ENCODE measurements at regions not wholly inside any gene's neighbourhood (a gene's known extent, or its start where the extent isn't known, plus 50 kb on each side); places are given as distances from the start of the nearest gene placed in this dataset.

DNA sequence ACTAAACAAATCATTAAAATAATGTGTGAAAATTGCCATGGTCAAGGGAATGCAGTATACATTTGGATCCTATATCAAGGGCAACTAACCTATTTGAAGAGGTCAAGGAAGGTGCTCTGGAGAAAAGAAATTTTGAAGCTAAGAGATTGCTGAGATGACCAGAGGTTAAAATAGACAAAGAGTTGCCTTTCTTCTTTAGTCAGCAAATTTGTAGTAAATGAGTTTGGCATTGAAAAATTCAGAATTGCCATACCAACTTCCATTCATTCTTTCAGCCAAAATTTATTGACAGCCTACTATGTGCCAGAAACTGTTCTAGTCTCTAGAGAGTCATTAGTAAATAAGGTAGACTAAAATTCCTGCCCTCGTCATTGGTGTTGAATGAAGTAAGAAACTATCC lies 396.2 kb downstream of the BCL11A start:
- no peak overlapping the region for H3K9ac ChIP-seq (ENCODE audit: extremely low read depth, low read length, poor library complexity, severe bottlenecking)
- peaks cover 17% of the 10 kb centered on the region for H3K27me3 Mint-ChIP-seq (ENCODE audit: insufficient read depth)
- no peak for DNase-seq
- H3K27ac Mint-ChIP-seq, result no peak overlapping the region
- 96% methylated on average over 1 of the region's 1 CpG; no CpG with 5 or more reads in 1 of the 2 experiments for WGBS, 2 experiments (ENCODE audit: insufficient coverage in 1 of 2, insufficient read length in 1 of 2)
- TF ChIP-seq, protein P1, sequence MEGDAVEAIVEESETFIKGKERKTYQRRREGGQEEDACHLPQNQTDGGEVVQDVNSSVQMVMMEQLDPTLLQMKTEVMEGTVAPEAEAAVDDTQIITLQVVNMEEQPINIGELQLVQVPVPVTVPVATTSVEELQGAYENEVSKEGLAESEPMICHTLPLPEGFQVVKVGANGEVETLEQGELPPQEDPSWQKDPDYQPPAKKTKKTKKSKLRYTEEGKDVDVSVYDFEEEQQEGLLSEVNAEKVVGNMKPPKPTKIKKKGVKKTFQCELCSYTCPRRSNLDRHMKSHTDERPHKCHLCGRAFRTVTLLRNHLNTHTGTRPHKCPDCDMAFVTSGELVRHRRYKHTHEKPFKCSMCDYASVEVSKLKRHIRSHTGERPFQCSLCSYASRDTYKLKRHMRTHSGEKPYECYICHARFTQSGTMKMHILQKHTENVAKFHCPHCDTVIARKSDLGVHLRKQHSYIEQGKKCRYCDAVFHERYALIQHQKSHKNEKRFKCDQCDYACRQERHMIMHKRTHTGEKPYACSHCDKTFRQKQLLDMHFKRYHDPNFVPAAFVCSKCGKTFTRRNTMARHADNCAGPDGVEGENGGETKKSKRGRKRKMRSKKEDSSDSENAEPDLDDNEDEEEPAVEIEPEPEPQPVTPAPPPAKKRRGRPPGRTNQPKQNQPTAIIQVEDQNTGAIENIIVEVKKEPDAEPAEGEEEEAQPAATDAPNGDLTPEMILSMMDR (conservative IDR thresholded peaks at IDR 0.05), result no peak
- peaks cover 11% of the 10 kb centered on the region for H3K9me3 ChIP-seq (ENCODE audit: control insufficient read depth, low read length)
- H3K36me3 Mint-ChIP-seq (ENCODE audit: low read depth), result no peaks in the 10 kb centered on the region
- no peaks in the 10 kb centered on the region for H3K4me1 Mint-ChIP-seq
- no peak overlapping the region for H3K27ac ChIP-seq (ENCODE audit: low read depth, low read length)
- no peaks in the 10 kb centered on the region for H3K36me3 ChIP-seq (ENCODE audit: control insufficient read depth, insufficient read depth, low read length)
- H3K4me1 ChIP-seq (ENCODE audit: control insufficient read depth, insufficient read depth, low read length), result no peaks in the 10 kb centered on the region
- peaks cover 4% of the 10 kb centered on the region for H3K9me3 Mint-ChIP-seq
- no peaks in the 10 kb centered on the region for H3K27me3 ChIP-seq (ENCODE audit: control insufficient read depth, insufficient read depth, low read length, poor library complexity, severe bottlenecking)
- H3K4me3 Mint-ChIP-seq, result no peak overlapping the region
- no peak overlapping the region for H3K4me3 ChIP-seq (ENCODE audit: low read length)

DNA sequence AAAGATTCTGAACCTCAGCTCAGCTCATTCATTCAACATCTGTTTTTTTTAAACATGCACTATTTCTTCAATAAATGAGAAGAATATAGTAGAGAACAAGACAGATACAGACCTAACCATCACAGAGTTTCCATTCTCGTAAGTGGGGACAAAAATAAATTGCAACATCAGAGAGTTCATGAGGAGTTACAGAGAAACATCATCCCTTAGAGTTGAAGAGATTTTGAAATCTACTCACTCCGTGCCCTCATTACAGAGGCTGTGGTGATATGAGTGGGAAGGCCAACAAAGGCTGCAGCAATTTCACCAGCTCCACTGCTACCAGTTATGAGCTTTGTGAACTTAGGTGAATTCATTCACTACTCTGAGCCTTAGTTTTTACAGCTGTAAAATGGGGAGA lies 399.3 kb downstream of the BCL11A start:
- 89% methylated on average over 2 of the region's 2 CpGs; no CpG with 5 or more reads in 1 of the 2 experiments for WGBS, 2 experiments (ENCODE audit: insufficient coverage in 1 of 2, insufficient read length in 1 of 2)

GRCh38 chr2:60152226-60152833 lies 401.1 kb downstream of the BCL11A start:
- DNase-seq, result no peak
- no peaks in the 10 kb centered on the region for H3K4me1 ChIP-seq (ENCODE audit: control insufficient read depth, insufficient read depth, low read length)
- no peak overlapping the region for H3K27ac ChIP-seq (ENCODE audit: low read depth, low read length)
- H3K27me3 ChIP-seq (ENCODE audit: control insufficient read depth, insufficient read depth, low read length, poor library complexity, severe bottlenecking), result no peaks in the 10 kb centered on the region
- Mint-ChIP-seq H3K9me3 (peaks cover 6% of the 10 kb centered on the region), H3K4me1 (no peaks in the 10 kb centered on the region), H3K27me3 (ENCODE audit: insufficient read depth) (peaks cover 18% of the 10 kb centered on the region), H3K27ac (no peak overlapping the region), H3K4me3 (no peak overlapping the region), H3K36me3 (ENCODE audit: low read depth) (no peaks in the 10 kb centered on the region)
- no peak overlapping the region for H3K9ac ChIP-seq (ENCODE audit: extremely low read depth, low read length, poor library complexity, severe bottlenecking)
- 74 to 96% methylated on average over 3 of the region's 4 CpGs for WGBS, 2 experiments (ENCODE audit: insufficient coverage in 1 of 2, insufficient read length in 1 of 2)
- H3K36me3 ChIP-seq (ENCODE audit: control insufficient read depth, insufficient read depth, low read length), result no peaks in the 10 kb centered on the region
- TF ChIP-seq, protein P1 (conservative IDR thresholded peaks at IDR 0.05), result peak; percentile 93
- H3K4me3 ChIP-seq (ENCODE audit: low read length), result no peak overlapping the region
- peaks cover 11% of the 10 kb centered on the region for H3K9me3 ChIP-seq (ENCODE audit: control insufficient read depth, low read length)

More for the DNA sequence above, 399.3 kb downstream of the BCL11A start:
- Mint-ChIP-seq H3K27me3 (ENCODE audit: insufficient read depth) (peaks cover 19% of the 10 kb centered on the region), H3K4me1 (no peaks in the 10 kb centered on the region), H3K9me3 (peaks cover 6% of the 10 kb centered on the region), H3K36me3 (ENCODE audit: low read depth) (no peaks in the 10 kb centered on the region), H3K27ac (no peak overlapping the region), H3K4me3 (no peak overlapping the region)
- H3K9me3 ChIP-seq (ENCODE audit: control insufficient read depth, low read length), result peaks cover 11% of the 10 kb centered on the region
- no peaks in the 10 kb centered on the region for H3K27me3 ChIP-seq (ENCODE audit: control insufficient read depth, insufficient read depth, low read length, poor library complexity, severe bottlenecking)
- TF ChIP-seq, protein P1 (conservative IDR thresholded peaks at IDR 0.05), result no peak
- H3K36me3 ChIP-seq (ENCODE audit: control insufficient read depth, insufficient read depth, low read length), result no peaks in the 10 kb centered on the region
- no peaks in the 10 kb centered on the region for H3K4me1 ChIP-seq (ENCODE audit: control insufficient read depth, insufficient read depth, low read length)
- no peak for DNase-seq
- H3K27ac ChIP-seq (ENCODE audit: low read depth, low read length), result no peak overlapping the region
- no peak overlapping the region for H3K9ac ChIP-seq (ENCODE audit: extremely low read depth, low read length, poor library complexity, severe bottlenecking)
- no peak overlapping the region for H3K4me3 ChIP-seq (ENCODE audit: low read length)

All from endodermal cell (in vitro differentiated cells).